NT2/D1 (cell line): ENCODE measurements at regions not wholly inside any gene's neighbourhood (a gene's known extent, or its start where the extent isn't known, plus 50 kb on each side); places are given as distances from the start of the nearest gene placed in this dataset.

ENCODE experiments used
- DNase-seq: peaks from one replicate; pipeline ENCODE4 v3.0.0-alpha.2; 2011; ENCODE audit warnings: low read depth, low spot score
- H3K27me3 ChIP-seq: 2 replicates; pipeline ENCODE4 v1.6.0; 2011; ENCODE audit warnings: mild to moderate bottlenecking; ENCODE audit not compliant: insufficient read length, insufficient read depth
- H3K36me3 ChIP-seq: 2 replicates; pipeline ENCODE4 v1.6.1; 2011; ENCODE audit warnings: mild to moderate bottlenecking, low read length, mixed read lengths; ENCODE audit not compliant: insufficient read depth, insufficient read length
- H3K4me1 ChIP-seq: 2 replicates; pipeline ENCODE4 v1.5.1; 2011; ENCODE audit not compliant: insufficient read depth, insufficient read length
- H3K4me3 ChIP-seq: 2 replicates; pipeline ENCODE4 v1.5.1; 2011; ENCODE audit warnings: low read depth; ENCODE audit not compliant: insufficient read length
- H3K9ac ChIP-seq: 2 replicates; pipeline ENCODE4 v1.6.0; 2011; ENCODE audit warnings: low read depth; ENCODE audit not compliant: insufficient read length
- H3K9me3 ChIP-seq: 2 replicates; pipeline ENCODE4 v1.5.1; 2011; ENCODE audit warnings: mild to moderate bottlenecking, low read length; ENCODE audit not compliant: insufficient read depth
- SUZ12 ChIP-seq: IDR thresholded peaks from 2 replicates; pipeline ENCODE4 v1.6.1; 2011; ENCODE audit not compliant: insufficient read length, insufficient read depth; ENCODE audit errors: extremely low read depth
- YY1 ChIP-seq: IDR thresholded peaks from 2 replicates; pipeline ENCODE4 v1.6.1; 2011; ENCODE audit not compliant: insufficient read length, insufficient read depth
- ZNF274 ChIP-seq: IDR thresholded peaks from 2 replicates; pipeline ENCODE4 v1.6.1; 2011; ENCODE audit warnings: mild to moderate bottlenecking, low read depth, low read length

GRCh38 chr1:118504867-118505266 is 319.8 kb upstream of the SPAG17 start:
- H3K4me1 ChIP-seq = no peaks in the 10 kb centered on the region
- TF ChIP-seq SUZ12 = no peak
- no peak for TF ChIP-seq YY1
- TF ChIP-seq ZNF274 = no peak
- no peaks in the 10 kb centered on the region for H3K36me3 ChIP-seq
- H3K9ac ChIP-seq = no peak overlapping the region
- H3K4me3 ChIP-seq = no peak overlapping the region
- DNase-seq = no peak
- H3K27me3 ChIP-seq = no peaks in the 10 kb centered on the region
- no peaks in the 10 kb centered on the region for H3K9me3 ChIP-seq

GRCh38 chr1:118504221-118504644 is 319.2 kb upstream of the SPAG17 start:
- TF ChIP-seq ZNF274 (no peak), YY1 (no peak), SUZ12 (no peak)
- Histone ChIP-seq H3K9ac (no peak overlapping the region), H3K36me3 (no peaks in the 10 kb centered on the region), H3K9me3 (no peaks in the 10 kb centered on the region), H3K4me1 (no peaks in the 10 kb centered on the region), H3K4me3 (no peak overlapping the region), H3K27me3 (no peaks in the 10 kb centered on the region)
- no peak for DNase-seq

DNA sequence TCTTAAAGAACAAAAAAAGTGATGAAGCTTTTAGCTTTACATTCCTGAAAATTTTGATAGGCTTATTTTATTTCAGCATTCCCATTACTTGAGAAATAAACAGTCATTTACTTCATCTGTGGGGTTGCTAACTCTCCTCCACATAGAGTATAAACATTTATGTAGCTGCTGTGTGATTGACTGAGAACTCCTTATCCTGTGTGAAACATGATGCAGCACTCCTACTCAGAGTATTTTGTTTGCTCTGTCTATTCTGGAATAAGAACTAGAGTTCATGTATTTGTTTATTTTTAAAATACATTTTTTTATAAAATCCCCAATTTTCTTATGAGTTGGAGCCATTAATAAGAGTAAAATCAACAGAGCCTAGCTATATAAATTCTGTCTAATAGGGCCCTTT is 318.7 kb upstream of the SPAG17 start:
- no peak for TF ChIP-seq YY1
- no peak for TF ChIP-seq ZNF274
- no peak for TF ChIP-seq SUZ12
- no peaks in the 10 kb centered on the region for H3K9me3 ChIP-seq
- no peak overlapping the region for H3K9ac ChIP-seq

GRCh38 chr1:118494998-118495397 is 310.0 kb upstream of the SPAG17 start:
- Histone ChIP-seq H3K27me3 (no peaks in the 10 kb centered on the region), H3K9me3 (no peaks in the 10 kb centered on the region), H3K4me1 (no peaks in the 10 kb centered on the region), H3K4me3 (no peak overlapping the region), H3K36me3 (no peaks in the 10 kb centered on the region), H3K9ac (no peak overlapping the region)
- TF ChIP-seq SUZ12 (no peak), YY1 (no peak), ZNF274 (no peak)
- DNase-seq = no peak

More for the DNA sequence above, 318.7 kb upstream of the SPAG17 start:
- Histone ChIP-seq H3K4me1 (no peaks in the 10 kb centered on the region), H3K4me3 (no peak overlapping the region), H3K36me3 (no peaks in the 10 kb centered on the region), H3K27me3 (no peaks in the 10 kb centered on the region)
- no peak for DNase-seq

DNA sequence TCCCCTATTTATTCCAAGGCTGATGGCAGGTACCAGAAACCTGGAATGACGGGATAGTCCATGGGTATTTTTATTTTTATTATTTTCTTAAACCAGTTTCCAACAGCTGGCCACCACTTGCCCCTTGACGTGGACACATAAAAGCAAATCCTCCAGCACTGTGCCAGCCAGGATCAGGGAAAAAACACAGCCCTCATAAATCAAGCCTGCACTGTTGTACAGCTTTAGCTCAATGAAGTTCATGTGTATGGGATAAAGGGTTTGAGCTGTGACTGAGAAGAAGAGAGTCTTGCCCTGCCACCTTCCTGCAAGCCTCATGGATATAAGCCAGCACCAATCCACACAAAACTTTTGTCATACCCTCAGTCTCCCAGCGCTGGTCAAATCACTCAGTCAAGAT is 303.8 kb upstream of the SPAG17 start:
- no peak for TF ChIP-seq YY1
- no peak for DNase-seq
- Histone ChIP-seq H3K9ac (no peak overlapping the region), H3K36me3 (no peaks in the 10 kb centered on the region), H3K4me3 (no peak overlapping the region), H3K9me3 (no peaks in the 10 kb centered on the region), H3K4me1 (no peaks in the 10 kb centered on the region), H3K27me3 (no peaks in the 10 kb centered on the region)

GRCh38 chr1:118487932-118488331 is 302.9 kb upstream of the SPAG17 start:
- no peak overlapping the region for H3K9ac ChIP-seq
- no peaks in the 10 kb centered on the region for H3K27me3 ChIP-seq
- no peaks in the 10 kb centered on the region for H3K4me1 ChIP-seq
- DNase-seq = no peak
- H3K4me3 ChIP-seq = no peak overlapping the region
- no peaks in the 10 kb centered on the region for H3K36me3 ChIP-seq
- no peaks in the 10 kb centered on the region for H3K9me3 ChIP-seq
- TF ChIP-seq ZNF274 (no peak), YY1 (no peak), SUZ12 (no peak)

GRCh38 chr1:118487091-118487490 is 302.1 kb upstream of the SPAG17 start:
- Histone ChIP-seq H3K4me3 (no peak overlapping the region), H3K27me3 (no peaks in the 10 kb centered on the region), H3K9me3 (no peaks in the 10 kb centered on the region), H3K36me3 (no peaks in the 10 kb centered on the region), H3K4me1 (no peaks in the 10 kb centered on the region), H3K9ac (no peak overlapping the region)
- DNase-seq = no peak
- TF ChIP-seq SUZ12 (no peak), ZNF274 (no peak), YY1 (no peak)

DNA sequence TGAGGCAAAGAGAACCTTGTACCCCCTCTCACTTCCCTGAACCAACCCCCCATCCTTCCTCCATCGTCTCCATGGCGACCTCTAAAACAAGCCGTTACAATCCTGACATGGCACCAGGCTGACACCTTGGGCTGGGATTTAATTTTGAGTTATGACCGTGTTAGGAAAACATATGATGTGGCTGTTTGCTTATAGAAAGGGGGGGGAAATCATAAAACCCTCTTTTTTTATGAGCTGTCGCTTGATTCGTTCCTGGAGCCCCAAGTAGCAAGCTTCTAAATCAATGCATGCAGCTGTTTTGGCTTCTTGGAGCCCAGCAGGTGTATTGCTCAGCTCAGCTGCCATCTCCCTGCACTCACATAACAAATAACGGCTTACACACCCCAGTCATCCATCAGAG is 301.2 kb upstream of the SPAG17 start:
- Histone ChIP-seq H3K9ac (no peak overlapping the region), H3K9me3 (no peaks in the 10 kb centered on the region), H3K4me3 (no peak overlapping the region), H3K27me3 (no peaks in the 10 kb centered on the region), H3K36me3 (no peaks in the 10 kb centered on the region), H3K4me1 (no peaks in the 10 kb centered on the region)
- DNase-seq = no peak
- TF ChIP-seq SUZ12 = no peak
- TF ChIP-seq ZNF274 = no peak
- TF ChIP-seq YY1 = no peak
